Fibroblast of lung (primary cell): ENCODE measurements at regions not wholly inside any gene's neighbourhood (a gene's known extent, or its start where the extent isn't known, plus 50 kb on each side); places are given as distances from the start of the nearest gene placed in this dataset.
"Not testable (repeated sequence)": the region's sequence is repeated elsewhere in the genome, so short reads cannot be mapped to it uniquely, and the experiment has no call there.

Experiments used
- DNase-seq, 2 donors: peaks; one replicate each; pipeline versions ENCODE4 v3.0.0 to v3.0.0-alpha.2; 2010; ENCODE audit warnings: low read depth in 2 of 2
- H2AFZ ChIP-seq: 2 replicates; pipeline ENCODE4 v1.5.1; 2012; ENCODE audit warnings: low read length, control low read depth, inconsistent platforms
- H3K27ac ChIP-seq: 2 replicates; pipeline ENCODE4 v1.5.1; 2011; ENCODE audit warnings: low read length, control low read depth; ENCODE audit not compliant: insufficient read depth
- H3K27me3 ChIP-seq: 2 replicates; pipeline ENCODE4 v1.5.1; 2011; ENCODE audit warnings: mild to moderate bottlenecking, low read length; ENCODE audit not compliant: control insufficient read depth, insufficient read depth
- H3K36me3 ChIP-seq: 2 replicates; pipeline ENCODE4 v1.5.1; 2011; ENCODE audit warnings: low read length; ENCODE audit not compliant: control insufficient read depth, insufficient read depth
- H3K4me1 ChIP-seq: 2 replicates; pipeline ENCODE4 v1.5.1; 2011; ENCODE audit warnings: low read length; ENCODE audit not compliant: control insufficient read depth, insufficient read depth; ENCODE audit errors: extremely low read depth
- H3K4me2 ChIP-seq: 2 replicates; pipeline ENCODE4 v1.5.1; 2011; ENCODE audit warnings: low read length, control low read depth; ENCODE audit not compliant: insufficient read depth; ENCODE audit errors: extremely low read depth
- H3K4me3 ChIP-seq, 4 experiments: fragments of 200-600 bp in 1 of 4; sonication (generic) in 1 of 4; replicated peaks in 1 of 4; 2 replicates each; pipeline ENCODE4 v1.5.1; 2011 to 2016; ENCODE audit warnings: low read length in 4 of 4, low read depth in 3 of 4, mild to moderate bottlenecking in 3 of 4, control low read depth in 2 of 4, inconsistent platforms in 1 of 4, mixed read lengths in 1 of 4; ENCODE audit not compliant: insufficient read depth in 1 of 4; ENCODE audit errors: control extremely low read depth in 1 of 4
- H3K79me2 ChIP-seq: 2 replicates; pipeline ENCODE4 v1.5.1; 2012; ENCODE audit warnings: mild to moderate bottlenecking, low read length, inconsistent platforms; ENCODE audit not compliant: control insufficient read depth, insufficient read depth
- H3K9ac ChIP-seq: 2 replicates; pipeline ENCODE4 v1.5.1; 2011; ENCODE audit warnings: mild to moderate bottlenecking, low read length, control low read depth; ENCODE audit not compliant: insufficient read depth
- H3K9me3 ChIP-seq: 2 replicates; pipeline ENCODE4 v1.5.1; 2012; ENCODE audit warnings: low read depth, low read length; ENCODE audit not compliant: control insufficient read depth, insufficient read depth
- H4K20me1 ChIP-seq: 2 replicates; pipeline ENCODE4 v1.5.1; 2011; ENCODE audit warnings: low read length; ENCODE audit not compliant: control insufficient read depth, insufficient read depth; ENCODE audit errors: extremely low read depth
- CTCF ChIP-seq, 2 donors: IDR thresholded peaks in 1 of 2; conservative IDR thresholded peaks in 1 of 2; 1 replicate in 1 of 2; 2 replicates in 1 of 2; pipeline ENCODE4 v1.5.1; 2011 to 2012; ENCODE audit warnings: low read length in 2 of 2, control low read depth in 1 of 2, inconsistent platforms in 1 of 2, low read depth in 1 of 2, mild to moderate bottlenecking in 1 of 2
- EZH2 ChIP-seq: IDR thresholded peaks from 2 replicates; pipeline ENCODE4 v1.5.1; 2012; ENCODE audit warnings: low read length, control low read depth, mild to moderate bottlenecking; ENCODE audit errors: missing control alignments

GRCh38 chr19:28687296-28687695 is 525.7 kb downstream of the UQCRFS1 start:
- DNase-seq: no peak
- Histone ChIP-seq H3K4me1 (no peaks in the 10 kb centered on the region), H3K27ac (no peak overlapping the region), H3K9ac (no peak overlapping the region), H3K4me3 (no peak overlapping the region), H3K36me3 (no peaks in the 10 kb centered on the region), H3K9me3 (no peaks in the 10 kb centered on the region), H3K79me2 (no peaks in the 10 kb centered on the region), H4K20me1 (no peaks in the 10 kb centered on the region), H3K4me2 (no peak overlapping the region), H2AFZ (no peak overlapping the region), H3K27me3 (no peaks in the 10 kb centered on the region)
- TF ChIP-seq EZH2 (no peak), CTCF (conservative IDR thresholded peaks at IDR 0.05 in 1 of 2, IDR thresholded peaks at IDR 0.05 in 1 of 2; ENCODE audit: low read depth in 1 of 2, low read length in 2 of 2) (no peak)

- Histone ChIP-seq H2AFZ (no peak overlapping the region), H3K27ac (no peak overlapping the region), H3K4me3 (no peak overlapping the region), H3K4me1 (no peaks in the 10 kb centered on the region), H3K79me2 (no peaks in the 10 kb centered on the region), H3K9me3 (no peaks in the 10 kb centered on the region), H3K9ac (no peak overlapping the region), H4K20me1 (no peaks in the 10 kb centered on the region), H3K36me3 (no peaks in the 10 kb centered on the region), H3K4me2 (no peak overlapping the region), H3K27me3 (no peaks in the 10 kb centered on the region)
- no peak for DNase-seq
- TF ChIP-seq CTCF (conservative IDR thresholded peaks at IDR 0.05 in 1 of 2, IDR thresholded peaks at IDR 0.05 in 1 of 2; ENCODE audit: low read depth in 1 of 2, low read length in 2 of 2): no peak
- TF ChIP-seq EZH2: no peak
Measured at GRCh38 chr19:28686756-28687155, 526.2 kb downstream of the UQCRFS1 start.

GRCh38 chr19:28685802-28686201 is 527.1 kb downstream of the UQCRFS1 start:
- no peaks in the 10 kb centered on the region for H3K27me3 ChIP-seq
- no peaks in the 10 kb centered on the region for H3K36me3 ChIP-seq
- no peak overlapping the region for H3K9ac ChIP-seq
- no peak overlapping the region for H3K27ac ChIP-seq
- no peaks in the 10 kb centered on the region for H3K9me3 ChIP-seq
- H4K20me1 ChIP-seq: no peaks in the 10 kb centered on the region
- TF ChIP-seq CTCF (conservative IDR thresholded peaks at IDR 0.05 in 1 of 2, IDR thresholded peaks at IDR 0.05 in 1 of 2; ENCODE audit: low read depth in 1 of 2, low read length in 2 of 2) (no peak), EZH2 (no peak)
- DNase-seq: no peak
- no peak overlapping the region for H3K4me2 ChIP-seq
- H2AFZ ChIP-seq: no peak overlapping the region
- H3K4me3 ChIP-seq: no peak overlapping the region
- no peaks in the 10 kb centered on the region for H3K79me2 ChIP-seq
- H3K4me1 ChIP-seq: no peaks in the 10 kb centered on the region

GRCh38 chr19:28685077-28685476 is 527.9 kb downstream of the UQCRFS1 start:
- not testable (repeated sequence) for H3K4me2 ChIP-seq

More at GRCh38 chr19:28685077-28685476, 527.9 kb downstream of the UQCRFS1 start:
- not testable (repeated sequence) for H2AFZ ChIP-seq, H3K9ac ChIP-seq, H3K27ac ChIP-seq, H3K4me3 ChIP-seq, H4K20me1 ChIP-seq, DNase-seq, H3K36me3 ChIP-seq, H3K4me1 ChIP-seq, H3K9me3 ChIP-seq, H3K79me2 ChIP-seq, H3K27me3 ChIP-seq
